ENCODE measurements at regions not wholly inside any gene's neighbourhood (a gene's known extent, or its start where the extent isn't known, plus 50 kb on each side); places are given as distances from the start of the nearest gene placed in this dataset.

DNA sequence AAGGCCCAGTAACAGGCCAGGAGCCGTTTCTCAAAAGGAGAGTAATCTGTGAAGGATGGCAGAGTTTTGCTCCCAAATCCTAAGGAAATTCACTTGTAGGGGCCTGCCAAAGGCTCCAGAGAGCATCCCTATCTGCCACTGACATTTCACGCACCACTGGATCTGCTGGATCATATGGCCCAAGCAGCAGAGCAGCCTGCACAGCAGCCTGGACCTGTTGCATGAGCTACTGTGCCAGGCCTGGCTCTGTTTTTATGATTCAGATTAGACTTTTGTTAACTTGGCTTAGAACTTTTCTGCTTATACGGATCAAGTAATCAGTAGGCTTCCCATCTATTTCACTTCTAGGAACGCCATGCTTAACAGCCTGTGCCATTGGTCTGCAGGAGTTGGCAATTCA is 70.7 kb downstream of the CHRD start:
- TF ChIP-seq GATA2 (IDR thresholded peaks at IDR 0.05; ENCODE audit: low read depth, low read length), result no peak
- no peak for TF ChIP-seq GATA3 (IDR thresholded peaks at IDR 0.05; ENCODE audit: low read depth, low read length)
